Uterus (tissue), 2 donors: ENCODE measurements at regions not wholly inside any gene's neighbourhood (a gene's known extent, or its start where the extent isn't known, plus 50 kb on each side); places are given as distances from the start of the nearest gene placed in this dataset.

ENCODE experiments used
- POLR2A ChIP-seq, 2 donors: fragments of 450-650 bp; IDR thresholded peaks; one replicate each; pipeline ENCODE4 v1.6.1; 2016; ENCODE audit warnings: antibody characterized with exemption in 2 of 2, mild to moderate bottlenecking in 1 of 2, moderate library complexity in 1 of 2
- TF ChIP-seq, protein P1 (sequence below), 4 experiments: fragments of 200-600 bp in 2 of 4; fragments of 450-650 bp in 2 of 4; sonication (generic) in 2 of 4; IDR thresholded peaks; one replicate each; pipeline ENCODE4 v1.5.1; 2016 to 2019; ENCODE audit warnings: antibody characterized with exemption in 4 of 4, mild to moderate bottlenecking in 2 of 4, moderate library complexity in 1 of 4

DNA sequence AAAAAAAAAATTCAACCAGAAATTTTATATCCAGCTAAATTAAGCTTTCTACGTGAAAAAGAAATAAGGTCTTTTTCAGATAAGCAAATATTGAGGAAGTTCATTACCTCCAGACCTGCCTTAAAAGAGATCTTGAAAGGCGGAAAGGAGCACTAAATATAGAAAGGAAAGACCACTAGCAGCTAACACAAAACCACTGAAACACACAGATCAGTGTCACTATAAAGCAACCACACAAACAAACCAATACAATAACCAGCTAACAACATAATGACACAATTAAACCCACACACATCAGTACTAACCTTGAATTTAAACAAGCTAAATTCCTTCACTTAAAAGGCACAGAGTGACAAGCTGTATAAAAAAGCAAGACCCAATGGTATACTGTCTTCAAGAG lies 958.3 kb downstream of the TSN start:
- TF ChIP-seq, protein P1, sequence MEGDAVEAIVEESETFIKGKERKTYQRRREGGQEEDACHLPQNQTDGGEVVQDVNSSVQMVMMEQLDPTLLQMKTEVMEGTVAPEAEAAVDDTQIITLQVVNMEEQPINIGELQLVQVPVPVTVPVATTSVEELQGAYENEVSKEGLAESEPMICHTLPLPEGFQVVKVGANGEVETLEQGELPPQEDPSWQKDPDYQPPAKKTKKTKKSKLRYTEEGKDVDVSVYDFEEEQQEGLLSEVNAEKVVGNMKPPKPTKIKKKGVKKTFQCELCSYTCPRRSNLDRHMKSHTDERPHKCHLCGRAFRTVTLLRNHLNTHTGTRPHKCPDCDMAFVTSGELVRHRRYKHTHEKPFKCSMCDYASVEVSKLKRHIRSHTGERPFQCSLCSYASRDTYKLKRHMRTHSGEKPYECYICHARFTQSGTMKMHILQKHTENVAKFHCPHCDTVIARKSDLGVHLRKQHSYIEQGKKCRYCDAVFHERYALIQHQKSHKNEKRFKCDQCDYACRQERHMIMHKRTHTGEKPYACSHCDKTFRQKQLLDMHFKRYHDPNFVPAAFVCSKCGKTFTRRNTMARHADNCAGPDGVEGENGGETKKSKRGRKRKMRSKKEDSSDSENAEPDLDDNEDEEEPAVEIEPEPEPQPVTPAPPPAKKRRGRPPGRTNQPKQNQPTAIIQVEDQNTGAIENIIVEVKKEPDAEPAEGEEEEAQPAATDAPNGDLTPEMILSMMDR (IDR thresholded peaks at IDR 0.05), result no peak
- TF ChIP-seq POLR2A (IDR thresholded peaks at IDR 0.05), result no peak
